CD14-positive monocyte (primary cell): ENCODE measurements at regions not wholly inside any gene's neighbourhood (a gene's known extent, or its start where the extent isn't known, plus 50 kb on each side); places are given as distances from the start of the nearest gene placed in this dataset.

Experiments used
- DNase-seq, 3 donors: peaks; one replicate each; pipeline ENCODE4 v3.0.0-alpha.2; 2011 to 2022
- H2AFZ ChIP-seq: 2 replicates; pipeline ENCODE4 v1.6.0; 2012; ENCODE audit warnings: mild to moderate bottlenecking, low read depth, low read length, inconsistent platforms; ENCODE audit not compliant: insufficient read depth, poor library complexity, severe bottlenecking
- H3K27ac ChIP-seq, 2 donors: 1 replicate in 1 of 2; 2 replicates in 1 of 2; pipeline ENCODE4 v1.5.1; 2012 to 2013; ENCODE audit warnings: low read length in 2 of 2, control low read depth in 1 of 2, inconsistent platforms in 1 of 2, low read depth in 1 of 2, mild to moderate bottlenecking in 1 of 2
- H3K27me3 ChIP-seq, 2 donors: one replicate each; pipeline versions ENCODE4 v1.6.0 to v1.6.1; 2011 to 2013; ENCODE audit warnings: low read length in 2 of 2; ENCODE audit not compliant: control insufficient read depth in 2 of 2, insufficient read depth in 2 of 2
- H3K36me3 ChIP-seq, 2 donors: replicated peaks in 1 of 2; 1 replicate in 1 of 2; 2 replicates in 1 of 2; pipeline versions ENCODE4 v1.5.1 to v1.6.1; 2012 to 2013; ENCODE audit warnings: low read length in 2 of 2, control low read depth in 1 of 2, inconsistent platforms in 1 of 2, mild to moderate bottlenecking in 1 of 2; ENCODE audit not compliant: insufficient read depth in 2 of 2, control insufficient read depth in 1 of 2
- H3K4me1 ChIP-seq, 2 donors: 1 replicate in 1 of 2; 2 replicates in 1 of 2; pipeline versions ENCODE4 v1.5.1 to v1.6.1; 2012 to 2013; ENCODE audit warnings: low read length in 2 of 2, control low read depth in 1 of 2, inconsistent platforms in 1 of 2, mild to moderate bottlenecking in 1 of 2, moderate library complexity in 1 of 2; ENCODE audit not compliant: insufficient read depth in 2 of 2, control insufficient read depth in 1 of 2
- H3K4me2 ChIP-seq: replicated peaks from 2 replicates; pipeline ENCODE3; 2012; ENCODE audit warnings: low read length, moderate library complexity, mild to moderate bottlenecking; ENCODE audit not compliant: poor library complexity, severe bottlenecking; ENCODE audit errors: extremely low read depth
- H3K4me3 ChIP-seq, 3 experiments: fragments of 200-600 bp in 1 of 3; sonication (generic) in 1 of 3; replicated peaks in 1 of 3; 1 replicate in 2 of 3; 2 replicates in 1 of 3; pipeline ENCODE4 v1.5.1; 2011 to 2013; ENCODE audit warnings: low read length in 3 of 3, mild to moderate bottlenecking in 3 of 3, control low read depth in 2 of 3, low read depth in 2 of 3, inconsistent platforms in 1 of 3, moderate library complexity in 1 of 3
- H3K79me2 ChIP-seq: 2 replicates; pipeline ENCODE4 v1.6.0; 2012; ENCODE audit warnings: mild to moderate bottlenecking, control low read depth, inconsistent platforms, low read length, moderate library complexity; ENCODE audit not compliant: insufficient read depth
- H3K9ac ChIP-seq: 2 replicates; pipeline ENCODE4 v1.6.0; 2017; ENCODE audit warnings: low read length, mild to moderate bottlenecking; ENCODE audit not compliant: insufficient read depth, poor library complexity, severe bottlenecking
- H3K9me3 ChIP-seq, 2 donors: replicated peaks in 1 of 2; 1 replicate in 1 of 2; 2 replicates in 1 of 2; pipeline versions ENCODE4 v1.5.1 to v1.6.1; 2012 to 2013; ENCODE audit warnings: low read length in 2 of 2, control low read depth in 1 of 2; ENCODE audit not compliant: control insufficient read depth in 1 of 2, insufficient read depth in 1 of 2
- H4K20me1 ChIP-seq: 2 replicates; pipeline ENCODE4 v1.6.0; 2012; ENCODE audit warnings: mild to moderate bottlenecking, low read length, control low read depth, moderate library complexity; ENCODE audit not compliant: insufficient read depth
- H3K27ac Mint-ChIP-seq, 7 donors: one replicate each; pipeline ENCODE4 v1.8.0; 2020; ENCODE audit warnings: mild to moderate bottlenecking in 7 of 7, mixed read lengths in 7 of 7, moderate library complexity in 6 of 7, inconsistent platforms in 2 of 7
- H3K27me3 Mint-ChIP-seq, 3 donors: one replicate each; pipeline ENCODE4 v1.8.0; 2021 to 2022; ENCODE audit warnings: low read depth in 3 of 3, mild to moderate bottlenecking in 3 of 3, mixed read lengths in 3 of 3, moderate library complexity in 3 of 3, inconsistent platforms in 1 of 3
- H3K36me3 Mint-ChIP-seq, 2 donors: one replicate each; pipeline ENCODE4 v1.8.0; 2020; ENCODE audit warnings: mixed read lengths in 2 of 2, inconsistent platforms in 1 of 2, mild to moderate bottlenecking in 1 of 2
- H3K4me1 Mint-ChIP-seq: one replicate; pipeline ENCODE4 v1.8.0; 2020; ENCODE audit warnings: mild to moderate bottlenecking, mixed read lengths
- H3K4me3 Mint-ChIP-seq, 2 donors: one replicate each; pipeline ENCODE4 v1.8.0; 2020; ENCODE audit warnings: mild to moderate bottlenecking in 2 of 2, mixed read lengths in 2 of 2, moderate library complexity in 1 of 2
- H3K9me3 Mint-ChIP-seq, 7 donors: one replicate each; pipeline ENCODE4 v1.8.0; 2020 to 2022; ENCODE audit warnings: mixed read lengths in 7 of 7, mild to moderate bottlenecking in 6 of 7, moderate library complexity in 6 of 7, inconsistent platforms in 2 of 7
- CTCF ChIP-seq: fragments of 200-600 bp; IDR thresholded peaks from one replicate; pipeline ENCODE4 v1.8.0; 2022; ENCODE audit warnings: antibody characterized with exemption, mild to moderate bottlenecking
- WGBS: methylation state at CpG from one replicate; pipeline ENCODE4 v1.1.5; 2013; ENCODE audit warnings: missing lambda C conversion rate; ENCODE audit not compliant: insufficient coverage; 5-methylcytosine and 5-hydroxymethylcytosine counted together
- intact Hi-C, 2 donors: fragments of 100-400 bp; cut with micrococcal nuclease; formaldehyde crosslinking; loops; one replicate each; pipeline versions ENCODE4 v1.15.0 to v1.15.1; 2023

GRCh38 chr19:31639306-31639705 is 290.1 kb upstream of the TSHZ3 start:
- Histone ChIP-seq H3K27me3 (no peaks in the 10 kb centered on the region), H3K27ac (no peak overlapping the region), H3K9ac (no peak overlapping the region), H3K36me3 (no peaks in the 10 kb centered on the region), H2AFZ (no peak overlapping the region), H3K4me2 (no peak overlapping the region), H3K79me2 (no peaks in the 10 kb centered on the region), H3K4me1 (no peaks in the 10 kb centered on the region), H3K4me3 (no peak overlapping the region), H3K9me3 (no peaks in the 10 kb centered on the region), H4K20me1 (no peaks in the 10 kb centered on the region)
- no peak overlapping the region for H3K27ac Mint-ChIP-seq
- H3K4me3 Mint-ChIP-seq = no peak overlapping the region
- no peak for DNase-seq
- peaks cover 0 to 5% (median 3%) of the 10 kb centered on the region in 3 donors for H3K27me3 Mint-ChIP-seq
- intact Hi-C loops = no loop called here
- H3K36me3 Mint-ChIP-seq = no peaks in the 10 kb centered on the region
- no peak for TF ChIP-seq CTCF
- WGBS = 67% methylated on average over 1 of the region's 1 CpG
- H3K9me3 Mint-ChIP-seq = peaks cover 0 to 6% (median 2%) of the 10 kb centered on the region in 7 donors
- H3K4me1 Mint-ChIP-seq = no peaks in the 10 kb centered on the region

GRCh38 chr19:31641591-31641990 is 292.4 kb upstream of the TSHZ3 start:
- Mint-ChIP-seq H3K4me1 (no peaks in the 10 kb centered on the region), H3K9me3 (peaks cover 0 to 12% (median 9%) of the 10 kb centered on the region in 7 donors), H3K4me3 (no peak overlapping the region), H3K27me3 (peaks cover 0 to 5% (median 3%) of the 10 kb centered on the region in 3 donors), H3K36me3 (no peaks in the 10 kb centered on the region), H3K27ac (no peak overlapping the region)
- TF ChIP-seq CTCF = no peak
- Histone ChIP-seq H3K36me3 (no peaks in the 10 kb centered on the region), H3K4me2 (no peak overlapping the region), H3K27ac (no peak overlapping the region), H3K9ac (no peak overlapping the region), H3K4me1 (no peaks in the 10 kb centered on the region), H4K20me1 (no peaks in the 10 kb centered on the region), H3K9me3 (peaks cover 3 to 5% of the 10 kb centered on the region in 2 donors), H3K27me3 (no peaks in the 10 kb centered on the region), H3K79me2 (no peaks in the 10 kb centered on the region), H2AFZ (no peak overlapping the region), H3K4me3 (no peak overlapping the region)
- WGBS = 60% methylated on average over 1 of the region's 2 CpGs
- DNase-seq = no peak
- intact Hi-C loops = no loop called here
